ENCODE measurements at regions not wholly inside any gene's neighbourhood (a gene's known extent, or its start where the extent isn't known, plus 50 kb on each side); places are given as distances from the start of the nearest gene placed in this dataset.
"Not testable (repeated sequence)": the region's sequence is repeated elsewhere in the genome, so short reads cannot be mapped to it uniquely, and the experiment has no call there.

DNA sequence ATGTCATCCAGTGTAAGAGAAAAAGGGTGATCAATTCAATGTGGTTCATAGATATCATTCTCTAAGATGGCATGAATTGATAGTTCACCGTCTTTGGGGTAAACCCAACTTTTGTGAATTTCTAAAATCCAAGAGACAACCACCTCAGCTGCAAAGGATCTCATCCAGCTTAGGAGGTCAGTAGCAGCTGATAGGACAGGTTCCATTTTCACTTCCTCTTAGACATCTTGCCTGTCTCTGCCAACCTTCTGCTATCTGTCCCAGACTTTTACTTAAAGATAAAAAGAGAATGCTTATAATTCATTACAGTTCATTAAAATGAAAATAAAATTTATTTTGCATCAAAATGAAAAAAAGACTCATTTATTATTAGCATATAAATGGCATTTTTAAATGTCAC is 468.2 kb downstream of the XYLT1 start:
- DNase-seq (ENCODE audit: low read depth), result no peak

DNA sequence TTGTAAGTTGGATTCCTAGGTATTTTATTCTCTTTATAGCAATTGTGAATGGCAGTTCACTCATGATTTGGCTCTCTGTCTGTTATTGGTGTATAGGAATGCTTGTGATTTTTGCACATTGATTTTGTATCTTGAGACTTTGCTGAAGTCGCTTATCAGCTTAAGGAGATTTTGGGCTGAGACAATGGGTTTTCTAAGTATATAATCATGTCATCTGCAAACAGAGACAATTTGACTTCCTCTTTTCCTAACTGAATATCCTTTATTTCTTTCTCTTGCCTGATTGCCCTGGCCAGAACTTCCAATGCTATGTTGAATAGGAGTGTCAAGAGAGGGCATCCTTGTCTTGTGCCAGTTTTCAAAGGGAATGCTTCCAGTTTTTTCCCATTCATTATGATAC is 464.8 kb downstream of the XYLT1 start:
- not testable (repeated sequence) for DNase-seq (ENCODE audit: low read depth)

DNA sequence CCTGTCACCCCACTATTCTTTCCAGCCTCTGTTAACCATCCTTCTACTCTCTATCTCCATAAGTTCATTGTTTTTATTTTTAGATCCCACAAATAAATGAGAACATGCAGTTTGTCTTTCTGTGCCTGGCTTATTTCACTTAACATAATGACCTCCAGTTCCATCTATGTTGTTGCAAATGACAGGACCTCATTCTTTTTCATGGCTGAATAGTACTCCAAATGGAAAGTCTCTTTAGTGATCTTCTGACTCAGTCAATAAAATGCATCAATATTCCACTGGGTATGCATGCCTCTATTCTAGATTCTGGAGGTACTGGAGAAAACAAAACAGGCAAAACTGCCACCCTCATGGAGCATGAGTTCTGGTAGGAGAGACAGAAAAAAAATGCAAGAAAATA is 459.0 kb downstream of the XYLT1 start:
- DNase-seq (ENCODE audit: low read depth), result no peak

DNA sequence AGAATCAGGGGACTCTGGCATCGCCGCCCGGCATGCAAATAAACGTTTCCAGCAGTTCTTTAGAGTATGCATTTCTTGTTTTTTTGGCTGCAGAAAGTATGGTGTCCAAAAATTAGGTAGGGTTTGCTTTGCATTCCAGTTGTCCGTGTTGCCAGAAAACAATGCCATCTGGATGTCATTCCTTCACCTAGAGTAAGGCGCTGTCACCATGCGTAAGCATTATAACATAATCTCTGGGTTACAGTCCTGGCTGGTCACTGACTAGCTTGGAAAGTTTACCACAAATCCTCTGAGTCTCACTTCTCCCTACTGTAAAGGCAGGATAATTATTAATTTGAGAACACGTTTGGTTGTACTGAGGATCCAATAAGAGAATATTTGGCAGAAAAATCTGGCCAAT is 457.7 kb downstream of the XYLT1 start:
- DNase-seq (ENCODE audit: low read depth), result no peak

DNA sequence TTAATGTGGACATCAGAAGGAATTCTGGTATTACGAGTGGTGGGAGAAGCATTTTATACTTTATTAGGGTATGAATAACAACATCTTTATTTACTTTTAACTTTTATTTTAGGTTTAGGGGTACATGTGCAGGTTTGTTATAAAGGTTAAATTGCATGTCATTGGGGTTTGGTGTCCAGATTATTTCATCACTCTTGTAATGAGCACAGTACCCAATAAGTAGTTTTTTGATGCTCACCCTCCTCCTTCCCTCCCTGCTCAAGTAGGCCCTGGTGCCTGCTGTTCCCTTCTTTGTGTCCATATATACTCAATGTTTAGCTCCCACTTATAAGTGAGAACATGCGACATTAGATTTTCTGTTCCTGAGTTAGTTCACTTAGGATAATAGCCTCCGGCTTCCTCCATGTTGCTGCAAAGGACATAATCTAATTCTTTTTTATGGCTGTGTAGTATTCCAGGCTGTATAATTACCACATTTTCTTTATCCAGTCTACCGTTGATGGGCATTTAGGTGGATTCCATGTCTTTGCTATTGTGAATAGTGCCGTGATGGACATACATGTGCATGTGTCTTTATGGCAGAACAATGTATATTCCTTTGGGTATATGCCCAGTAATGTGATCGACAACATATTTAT is 456.2 kb downstream of the XYLT1 start:
- DNase-seq (ENCODE audit: low read depth), result no peak

DNA sequence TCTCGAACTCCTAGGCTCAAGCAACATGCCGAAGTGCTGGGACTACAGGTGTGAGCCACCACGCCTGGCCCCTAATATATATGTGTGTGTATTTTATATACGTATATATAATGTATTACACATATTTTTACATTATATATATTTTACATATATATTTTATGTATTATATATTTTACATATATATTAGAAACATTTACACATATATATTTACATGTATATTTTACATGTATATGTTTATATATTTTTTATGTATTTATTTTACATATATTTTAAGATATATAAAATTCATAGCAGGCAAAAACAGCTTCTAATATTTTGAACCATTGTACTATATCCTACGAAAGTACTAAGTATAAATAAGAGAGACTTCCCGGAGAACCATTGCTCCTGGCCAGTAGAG is 455.1 kb downstream of the XYLT1 start:
- no peak for DNase-seq (ENCODE audit: low read depth)

DNA sequence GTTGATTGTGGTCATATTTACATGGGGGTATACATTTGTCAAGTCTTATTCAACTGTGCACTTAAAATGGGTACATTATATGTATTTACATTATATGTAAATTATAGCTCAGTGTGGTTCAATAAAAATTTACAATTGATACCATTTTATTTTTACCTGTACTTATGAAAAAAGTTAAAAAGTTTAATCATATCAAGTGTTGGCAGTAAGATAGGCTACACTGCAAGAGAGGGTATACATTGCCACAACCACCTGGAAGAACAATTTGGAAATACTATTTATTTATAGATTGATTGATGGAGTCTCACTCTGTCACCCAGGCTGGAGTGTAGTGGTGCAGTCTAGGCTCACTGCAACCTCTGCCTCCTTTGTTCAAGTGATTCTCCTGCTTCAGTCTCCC is 453.3 kb downstream of the XYLT1 start:
- DNase-seq (ENCODE audit: low read depth), result no peak

DNA sequence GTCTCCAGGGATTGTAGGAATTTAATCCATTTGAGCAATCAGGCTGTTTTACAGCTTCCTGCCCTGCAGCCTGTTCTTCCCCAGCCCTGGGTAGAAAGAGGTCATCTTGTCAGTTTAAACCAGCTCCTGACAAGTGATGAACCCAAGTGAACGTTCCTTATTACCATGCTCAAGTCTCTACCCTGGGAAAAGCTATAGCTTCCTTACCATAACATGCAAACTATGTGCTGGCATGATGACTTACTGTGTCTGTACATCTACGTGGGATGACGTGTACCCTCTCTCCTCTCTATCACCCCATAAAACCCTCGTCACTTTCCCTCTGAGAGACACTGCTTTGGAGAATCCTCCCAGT is 452.2 kb downstream of the XYLT1 start:
- DNase-seq (ENCODE audit: low read depth), result no peak

DNA sequence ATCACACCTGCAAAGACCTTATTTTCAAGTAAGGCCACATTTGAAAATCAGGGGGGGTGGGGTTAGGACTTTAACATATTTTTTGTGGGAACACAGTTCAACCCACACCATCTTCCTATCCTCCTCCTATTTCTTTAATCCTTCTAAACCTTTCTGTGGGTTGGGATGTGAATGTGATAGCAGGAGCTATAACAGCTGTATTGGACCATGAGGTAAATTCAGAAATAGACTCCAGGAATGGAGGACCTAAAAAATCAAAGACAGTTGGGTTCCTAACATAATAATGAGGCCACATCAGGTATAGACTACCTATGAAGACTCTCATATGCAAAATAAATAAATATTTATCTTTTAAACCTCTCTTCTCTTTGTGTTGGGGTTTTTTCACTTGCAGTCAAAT is 451.4 kb downstream of the XYLT1 start:
- no peak for DNase-seq (ENCODE audit: low read depth)

DNA sequence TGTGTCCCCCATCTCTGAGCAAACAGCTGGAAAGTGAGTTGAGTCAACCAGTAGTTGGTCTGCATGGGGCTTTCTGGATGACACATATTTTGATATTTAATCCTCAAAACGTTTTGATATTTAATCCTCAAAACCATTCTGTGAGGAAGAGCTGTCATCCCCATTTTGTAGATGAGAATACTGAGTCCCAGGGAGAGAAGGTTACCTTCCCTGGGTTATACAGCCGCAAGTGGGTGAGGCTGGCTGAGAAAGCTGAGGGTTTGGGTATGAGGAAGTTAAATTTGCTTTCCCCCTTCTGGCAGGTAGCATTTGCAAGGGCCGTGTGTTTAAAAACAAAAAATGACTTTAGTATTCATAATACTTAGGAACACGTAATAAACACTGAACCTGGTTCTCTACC is 447.2 kb downstream of the XYLT1 start:
- no peak for DNase-seq (ENCODE audit: low read depth)

DNA sequence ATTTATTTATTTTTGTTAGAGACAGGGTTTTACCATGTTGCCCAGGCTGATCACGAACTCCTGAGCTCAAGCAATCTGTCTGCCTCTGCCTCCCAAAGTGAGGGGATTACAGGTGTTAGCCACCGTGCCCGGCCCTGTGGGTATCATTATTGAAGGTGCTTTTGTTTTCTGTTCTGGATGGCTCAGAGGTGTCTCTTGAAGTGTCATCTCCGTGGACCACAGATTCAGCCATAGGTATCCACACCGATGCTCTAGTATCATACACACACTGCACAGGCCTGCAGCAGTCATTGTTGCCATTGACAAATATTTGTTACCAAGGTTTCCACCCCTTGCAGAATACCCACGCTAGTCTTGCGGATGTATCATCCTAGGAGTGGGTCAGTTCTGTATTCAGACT is 446.2 kb downstream of the XYLT1 start:
- no peak for DNase-seq (ENCODE audit: low read depth)

DNA sequence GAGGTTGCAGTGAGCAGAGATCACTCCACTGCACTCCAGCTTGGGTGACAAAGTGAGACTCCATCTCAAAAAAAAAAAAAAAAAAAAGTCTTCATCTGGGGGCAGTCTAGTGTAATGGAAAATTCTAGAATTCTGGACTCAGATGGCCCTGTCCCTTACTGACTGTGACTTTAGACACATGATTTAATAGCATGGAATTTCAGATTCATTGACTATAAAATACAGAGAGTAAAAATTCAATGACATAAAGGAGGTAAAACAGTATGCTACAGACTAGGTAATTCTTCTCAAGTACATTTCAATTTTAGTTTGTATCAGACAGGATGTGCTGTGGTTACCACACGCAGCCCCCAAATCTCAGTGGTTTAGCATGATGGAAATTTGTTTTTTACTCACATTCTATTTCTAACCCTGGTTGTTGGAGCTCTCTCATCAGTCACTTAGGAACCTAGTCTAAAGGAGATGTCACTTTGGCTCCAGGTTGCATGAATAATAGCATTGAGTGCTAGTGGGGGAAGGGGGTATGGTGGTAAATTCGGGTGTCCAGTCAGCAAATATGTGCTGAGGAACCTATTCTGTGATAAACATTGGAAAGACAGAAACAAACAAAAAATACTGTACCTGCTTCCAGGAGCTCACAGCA is 444.0 kb downstream of the XYLT1 start:
- no peak for DNase-seq (ENCODE audit: low read depth)

DNA sequence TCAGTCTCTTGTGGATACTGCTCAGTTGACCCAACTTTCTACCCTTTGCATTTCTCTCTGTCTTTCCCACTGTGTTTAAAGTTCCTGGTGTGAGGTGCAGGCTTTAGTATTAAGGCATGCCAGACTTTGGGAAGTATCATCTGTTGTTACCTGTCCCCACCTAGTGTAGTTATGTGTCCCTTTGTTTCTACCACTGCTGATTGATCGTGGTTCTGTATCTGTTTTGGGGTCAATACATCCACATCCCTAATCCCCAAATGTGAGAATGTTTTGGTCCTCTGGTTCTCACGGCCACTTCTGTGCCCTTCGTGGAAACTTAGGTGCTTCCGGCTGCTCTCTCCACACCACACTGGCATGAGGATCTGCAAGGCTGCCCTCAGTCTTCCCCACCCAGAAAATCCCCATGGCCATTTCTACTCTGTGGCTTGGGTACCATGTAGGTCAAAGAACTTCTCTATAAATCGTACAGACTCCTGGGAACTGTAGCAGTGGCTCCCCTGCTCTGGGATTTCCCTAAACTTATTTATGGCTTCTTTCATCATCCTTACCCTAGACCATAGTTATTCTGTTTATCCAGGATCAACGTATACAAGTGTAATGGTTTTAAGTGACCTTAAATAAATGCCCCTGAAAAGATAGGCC is 443.2 kb downstream of the XYLT1 start:
- DNase-seq (ENCODE audit: low read depth), result no peak

DNA sequence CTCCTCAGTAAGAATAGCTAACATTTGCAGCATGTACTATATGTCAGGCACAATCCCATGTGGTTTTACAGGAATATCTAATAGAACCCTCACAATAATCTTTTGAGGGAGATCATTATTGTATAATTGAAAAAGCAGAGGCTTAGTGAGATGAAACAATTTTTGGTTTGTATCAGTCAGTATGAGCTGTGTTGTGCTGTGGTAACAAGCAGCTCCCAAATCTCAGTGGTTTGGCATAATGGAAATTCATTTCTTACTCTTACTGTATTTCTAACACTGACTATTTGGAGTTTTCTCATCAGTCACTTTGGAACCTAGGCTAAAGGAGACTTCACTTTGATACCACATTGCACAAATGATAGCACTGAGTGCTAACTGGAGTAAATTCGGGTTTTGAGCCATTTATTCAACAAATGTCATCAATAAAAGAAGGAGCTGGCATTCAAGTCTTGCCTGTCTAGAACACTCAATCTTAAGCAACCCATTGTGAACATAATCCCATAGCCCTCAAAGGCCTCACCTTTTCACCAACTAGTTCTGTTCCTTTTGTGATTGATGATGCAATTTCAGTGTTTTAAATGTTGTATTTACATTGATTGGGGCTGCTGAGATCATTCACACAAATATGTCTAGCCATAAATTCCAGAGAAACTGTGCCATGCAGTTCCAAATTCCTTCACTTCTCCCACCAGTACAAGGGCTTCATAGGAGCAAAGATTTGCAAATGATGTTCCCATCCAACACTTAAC is 441.0 kb downstream of the XYLT1 start:
- DNase-seq (ENCODE audit: low read depth), result no peak

DNA sequence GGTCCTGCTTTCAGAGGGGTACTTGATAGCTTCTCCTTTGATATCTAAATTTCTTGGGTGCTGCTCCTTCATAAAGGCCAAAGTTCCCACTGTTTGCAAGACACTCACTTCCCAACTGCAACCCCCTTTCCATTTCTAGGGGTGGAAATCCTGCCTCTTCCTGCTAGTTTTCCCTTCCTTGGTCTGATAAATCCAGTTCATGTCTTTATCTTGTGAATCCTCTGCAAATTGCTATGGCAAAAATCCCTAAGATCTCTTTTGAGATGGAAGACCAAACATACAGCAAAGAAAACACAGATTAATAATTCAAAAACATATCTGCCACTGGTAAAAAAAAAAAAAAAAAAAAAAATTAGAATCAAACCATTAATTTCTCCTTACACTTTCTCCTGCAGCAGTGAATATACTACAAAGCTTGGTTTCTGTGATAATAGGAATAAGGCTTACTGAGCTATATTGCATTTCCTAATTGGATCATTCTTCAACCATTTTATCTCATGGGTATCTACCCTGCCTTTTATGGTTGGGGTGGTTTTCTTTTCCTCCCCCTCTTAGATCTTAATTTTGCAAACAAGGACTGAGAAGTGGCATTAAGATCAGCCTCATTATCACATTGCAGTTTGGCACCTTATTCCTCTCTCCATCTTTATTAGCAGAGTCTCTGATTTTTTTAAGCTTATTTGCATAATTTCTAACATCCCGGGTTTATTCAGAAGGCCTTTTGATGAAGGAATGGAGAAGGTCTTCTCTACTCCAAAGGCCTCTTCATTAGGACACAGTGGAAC is 439.1 kb downstream of the XYLT1 start:
- DNase-seq (ENCODE audit: low read depth), result no peak

DNA sequence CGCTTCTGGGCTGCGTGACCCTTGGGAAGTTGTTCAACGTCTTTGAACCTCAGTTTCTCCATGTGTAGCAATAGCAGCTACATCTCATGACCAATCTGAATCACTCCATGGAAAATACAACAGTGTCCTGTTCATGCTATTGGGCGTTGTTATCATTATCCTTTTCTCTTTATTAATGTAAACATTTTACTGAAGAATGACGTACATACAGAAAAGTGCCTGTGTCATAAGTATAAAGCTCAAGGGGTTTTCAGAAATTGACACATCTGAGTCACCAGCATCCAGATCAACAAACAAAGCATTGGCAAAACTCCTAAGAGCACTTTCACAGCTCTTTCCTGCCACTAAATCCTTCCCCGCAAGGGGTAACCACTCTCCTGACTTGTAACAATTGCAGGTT is 438.4 kb downstream of the XYLT1 start:
- DNase-seq (ENCODE audit: low read depth), result no peak

DNA sequence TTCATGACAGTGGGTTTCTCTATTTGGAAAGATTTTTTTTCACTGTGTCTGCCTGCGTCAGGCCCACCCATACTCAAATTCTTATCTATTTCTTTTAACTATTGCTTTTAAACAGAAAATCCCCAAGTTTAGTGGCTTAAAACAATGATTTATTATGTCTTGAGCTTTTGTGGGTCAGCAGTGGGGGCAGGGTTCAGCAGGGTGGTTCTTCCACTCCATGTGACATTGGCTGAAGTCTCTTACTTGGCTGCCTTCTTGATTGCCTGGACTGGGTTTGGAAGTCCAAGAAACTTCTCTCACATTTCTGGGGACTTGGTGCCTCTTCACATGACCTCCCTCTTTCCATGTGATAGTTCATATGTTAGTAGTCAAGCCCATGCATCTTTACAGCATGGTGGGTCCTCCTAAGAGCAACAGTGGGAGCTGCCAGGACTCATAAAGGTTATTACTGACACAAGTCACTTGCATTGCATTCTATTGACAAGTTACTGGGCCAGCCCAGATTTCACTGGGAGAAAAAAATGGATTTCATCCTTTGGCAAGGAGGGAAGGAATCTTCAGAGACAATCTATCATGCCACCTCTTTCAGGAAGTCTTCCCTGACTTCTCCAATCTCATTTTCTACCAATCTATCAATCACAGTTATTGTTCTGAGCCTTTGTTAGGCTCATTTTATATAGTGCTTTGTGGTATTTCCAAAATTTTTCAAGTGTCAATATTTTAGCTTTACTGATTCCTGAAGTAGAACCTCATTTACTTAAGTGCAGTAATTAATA is 436.1 kb downstream of the XYLT1 start:
- DNase-seq (ENCODE audit: low read depth), result no peak

DNA sequence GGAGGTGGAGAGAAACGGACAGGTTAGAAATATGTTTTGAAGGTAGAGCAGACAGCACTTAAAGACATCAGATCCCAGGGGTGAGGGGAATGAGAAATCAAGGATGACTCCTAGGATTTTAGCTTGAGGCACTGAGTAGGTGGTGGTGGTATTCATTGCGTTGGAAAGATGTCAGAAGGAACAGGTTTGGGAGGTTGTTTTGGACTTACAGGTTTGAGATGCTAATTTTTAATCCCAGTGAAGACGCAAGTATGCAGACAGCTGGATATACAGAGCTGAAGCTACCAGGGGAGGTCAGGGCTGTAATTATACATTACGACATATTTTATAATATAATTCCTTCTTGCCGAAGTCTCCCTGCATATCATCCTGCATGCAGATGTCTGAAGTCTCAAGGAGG is 433.3 kb downstream of the XYLT1 start:
- no peak for DNase-seq (ENCODE audit: low read depth)

DNA sequence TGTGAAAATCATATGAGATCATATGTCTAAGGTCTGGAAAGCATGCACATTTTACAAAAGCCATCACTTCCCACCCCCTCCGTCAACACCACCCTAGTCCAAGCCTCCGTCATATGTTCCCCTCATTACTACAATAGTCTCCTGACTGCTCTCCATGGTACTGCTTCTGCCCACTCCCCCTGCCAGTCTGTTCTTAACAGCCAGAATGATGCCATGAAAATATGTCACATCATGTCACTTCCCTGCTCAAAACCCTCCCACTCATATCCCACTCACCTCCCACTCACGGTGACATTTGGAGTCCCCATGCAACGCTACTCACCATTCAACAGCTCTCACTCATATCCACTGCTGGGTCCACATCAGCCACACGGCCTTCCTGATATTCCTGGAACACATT is 432.3 kb downstream of the XYLT1 start:
- DNase-seq (ENCODE audit: low read depth), result no peak

DNA sequence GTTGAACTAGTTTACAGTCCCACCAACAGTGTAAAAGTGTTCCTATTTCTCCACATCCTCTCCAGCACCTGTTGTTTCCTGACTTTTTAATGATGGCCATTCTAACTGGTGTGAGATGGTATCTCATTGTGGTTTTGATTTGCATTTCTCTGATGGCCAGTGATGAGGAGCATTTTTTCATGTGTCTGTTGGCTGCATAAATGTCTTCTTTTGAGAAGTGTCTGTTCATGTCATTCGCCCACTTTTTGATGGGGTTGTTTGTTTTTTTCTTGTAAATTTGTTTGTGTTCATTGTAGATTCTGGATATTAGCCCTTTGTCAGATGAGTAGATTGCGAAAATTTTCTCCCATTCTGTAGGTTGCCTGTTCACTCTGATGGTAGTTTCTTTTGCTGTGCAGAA is 421.7 kb downstream of the XYLT1 start:
- not testable (repeated sequence) for DNase-seq (ENCODE audit: low read depth)

DNA sequence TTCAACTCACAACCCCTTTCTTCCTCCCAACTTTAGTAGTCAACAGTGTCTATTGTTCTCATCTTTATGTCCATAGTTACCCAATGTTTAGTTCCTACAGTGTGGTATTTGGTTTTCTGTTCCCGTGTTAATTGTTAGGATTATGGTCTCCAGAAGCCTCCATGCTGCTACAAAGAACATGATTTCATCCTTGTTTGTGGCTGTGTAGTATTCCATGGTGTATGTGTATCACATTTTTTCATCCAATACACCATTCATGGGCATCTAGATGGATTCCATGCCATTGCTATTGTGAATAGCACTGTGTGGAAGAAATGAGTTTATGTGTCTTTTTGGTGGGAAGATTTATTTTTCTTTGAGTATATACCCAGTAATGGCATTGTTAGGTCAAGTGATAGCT is 420.3 kb downstream of the XYLT1 start:
- DNase-seq (ENCODE audit: low read depth), result no peak
